HG02840 (cell line): ENCODE measurements at regions not wholly inside any gene's neighbourhood (a gene's known extent, or its start where the extent isn't known, plus 50 kb on each side); places are given as distances from the start of the nearest gene placed in this dataset.

Experiments used
- ATAC-seq: cut with Tn5 transposase; IDR thresholded peaks from one replicate; pipeline ENCODE4 v1.9.1; 2021; ENCODE audit warnings: mild to moderate bottlenecking, moderate library complexity, moderate number of reproducible peaks; ENCODE audit not compliant: unreplicated experiment, low FRiP score

- ATAC-seq, result no peak
These were observed 1445.7 kb upstream of the CADM2 start for GRCh38 chr3:83513051-83513450.

- no peak for ATAC-seq
These were observed 1445.1 kb upstream of the CADM2 start for GRCh38 chr3:83513677-83514076.

GRCh38 chr3:83514130-83514914, 1444.5 kb upstream of the CADM2 start:
- no peak for ATAC-seq

GRCh38 chr3:83515123-83515522, 1443.7 kb upstream of the CADM2 start:
- ATAC-seq, result no peak

- ATAC-seq, result peak; percentile 76
These were observed 1435.2 kb upstream of the CADM2 start for GRCh38 chr3:83523470-83524073.

- no peak for ATAC-seq
These were observed 1433.9 kb upstream of the CADM2 start for GRCh38 chr3:83524901-83525300.

- no peak for ATAC-seq
These were observed 1399.7 kb upstream of the CADM2 start for GRCh38 chr3:83559082-83559481.

- ATAC-seq, result no peak
These were observed 1390.9 kb upstream of the CADM2 start for GRCh38 chr3:83567935-83568334.

GRCh38 chr3:83581546-83581945, 1377.2 kb upstream of the CADM2 start:
- no peak for ATAC-seq

GRCh38 chr3:83601704-83602103, 1357.1 kb upstream of the CADM2 start:
- no peak for ATAC-seq

- no peak for ATAC-seq
These were observed 1336.3 kb upstream of the CADM2 start for GRCh38 chr3:83622526-83622925.

- no peak for ATAC-seq
These were observed 1333.5 kb upstream of the CADM2 start for GRCh38 chr3:83625261-83625660.

- no peak for ATAC-seq
These were observed 1330.3 kb upstream of the CADM2 start for GRCh38 chr3:83628471-83628870.

GRCh38 chr3:83632526-83632925, 1326.3 kb upstream of the CADM2 start:
- no peak for ATAC-seq

- no peak for ATAC-seq
These were observed 1325.0 kb upstream of the CADM2 start for GRCh38 chr3:83633758-83634157.

- no peak for ATAC-seq
These were observed 1309.1 kb upstream of the CADM2 start for GRCh38 chr3:83649692-83650091.

GRCh38 chr3:83655083-83655482, 1303.7 kb upstream of the CADM2 start:
- no peak for ATAC-seq

GRCh38 chr3:83662381-83662960, 1296.3 kb upstream of the CADM2 start:
- no peak for ATAC-seq

GRCh38 chr3:83670416-83670815, 1288.4 kb upstream of the CADM2 start:
- ATAC-seq, result no peak

- ATAC-seq, result no peak
These were observed 1274.7 kb upstream of the CADM2 start for GRCh38 chr3:83683937-83684598.

- no peak for ATAC-seq
These were observed 1252.1 kb upstream of the CADM2 start for GRCh38 chr3:83706669-83707068.
